HUES48 (cell line): ENCODE measurements at regions not wholly inside any gene's neighbourhood (a gene's known extent, or its start where the extent isn't known, plus 50 kb on each side); places are given as distances from the start of the nearest gene placed in this dataset.

ENCODE experiments used
- H3K27ac ChIP-seq: one replicate; pipeline ENCODE4 v1.7.0; 2013; ENCODE audit warnings: low read depth, low read length, inconsistent platforms
- H3K27me3 ChIP-seq: 2 replicates; pipeline ENCODE4 v1.6.1; 2013; ENCODE audit warnings: mild to moderate bottlenecking, low read length; ENCODE audit not compliant: control insufficient read depth, insufficient read depth
- H3K36me3 ChIP-seq: 2 replicates; pipeline ENCODE4 v1.6.1; 2013; ENCODE audit warnings: low read length; ENCODE audit not compliant: control insufficient read depth, insufficient read depth
- H3K4me1 ChIP-seq: 2 replicates; pipeline ENCODE4 v1.6.1; 2013; ENCODE audit warnings: mild to moderate bottlenecking, low read length; ENCODE audit not compliant: control insufficient read depth, insufficient read depth
- H3K4me3 ChIP-seq: 2 replicates; pipeline ENCODE4 v1.5.1; 2013; ENCODE audit warnings: mild to moderate bottlenecking, low read depth, low read length
- H3K9ac ChIP-seq: 2 replicates; pipeline ENCODE4 v1.6.1; 2013; ENCODE audit warnings: mild to moderate bottlenecking, low read depth, low read length, moderate library complexity
- H3K9me3 ChIP-seq: 2 replicates; pipeline ENCODE4 v1.6.1; 2013; ENCODE audit warnings: low read length; ENCODE audit not compliant: control insufficient read depth, insufficient read depth

GRCh38 chr22:49323751-49324415, 503.8 kb downstream of the BRD1 start:
- Histone ChIP-seq H3K4me3 (no peak overlapping the region), H3K9me3 (no peaks in the 10 kb centered on the region), H3K4me1 (no peaks in the 10 kb centered on the region), H3K36me3 (no peaks in the 10 kb centered on the region), H3K27me3 (no peaks in the 10 kb centered on the region), H3K9ac (no peak overlapping the region), H3K27ac (no peak overlapping the region)

- Histone ChIP-seq H3K27ac (no peak overlapping the region), H3K27me3 (no peaks in the 10 kb centered on the region), H3K9ac (no peak overlapping the region), H3K4me3 (no peak overlapping the region), H3K4me1 (no peaks in the 10 kb centered on the region), H3K9me3 (no peaks in the 10 kb centered on the region), H3K36me3 (no peaks in the 10 kb centered on the region)
Measured at GRCh38 chr22:49322861-49323622, 504.6 kb downstream of the BRD1 start.

- Histone ChIP-seq H3K4me3 (no peak overlapping the region), H3K9ac (no peak overlapping the region), H3K4me1 (no peaks in the 10 kb centered on the region), H3K27ac (no peak overlapping the region), H3K27me3 (no peaks in the 10 kb centered on the region), H3K36me3 (no peaks in the 10 kb centered on the region), H3K9me3 (no peaks in the 10 kb centered on the region)
Measured at GRCh38 chr22:49322231-49322630, 505.4 kb downstream of the BRD1 start.

- H3K9me3 ChIP-seq: no peaks in the 10 kb centered on the region
- no peak overlapping the region for H3K4me3 ChIP-seq
- no peak overlapping the region for H3K9ac ChIP-seq
- no peaks in the 10 kb centered on the region for H3K27me3 ChIP-seq
- no peak overlapping the region for H3K27ac ChIP-seq
- no peaks in the 10 kb centered on the region for H3K4me1 ChIP-seq
- H3K36me3 ChIP-seq: no peaks in the 10 kb centered on the region
Measured at GRCh38 chr22:49321477-49322055, 506.1 kb downstream of the BRD1 start.

- Histone ChIP-seq H3K4me3 (no peak overlapping the region), H3K27me3 (no peaks in the 10 kb centered on the region), H3K9ac (no peak overlapping the region), H3K9me3 (no peaks in the 10 kb centered on the region), H3K4me1 (no peaks in the 10 kb centered on the region), H3K27ac (no peak overlapping the region), H3K36me3 (no peaks in the 10 kb centered on the region)
Measured at GRCh38 chr22:49320714-49321476, 506.8 kb downstream of the BRD1 start.

GRCh38 chr22:49317369-49317768, 510.3 kb downstream of the BRD1 start:
- no peaks in the 10 kb centered on the region for H3K27me3 ChIP-seq
- H3K36me3 ChIP-seq: no peaks in the 10 kb centered on the region
- H3K4me1 ChIP-seq: no peaks in the 10 kb centered on the region
- no peak overlapping the region for H3K4me3 ChIP-seq
- H3K9ac ChIP-seq: no peak overlapping the region
- H3K27ac ChIP-seq: no peak overlapping the region
- H3K9me3 ChIP-seq: no peaks in the 10 kb centered on the region

GRCh38 chr22:49312601-49313000, 515.1 kb downstream of the BRD1 start:
- Histone ChIP-seq H3K36me3 (no peaks in the 10 kb centered on the region), H3K4me3 (no peak overlapping the region), H3K27ac (no peak overlapping the region), H3K27me3 (no peaks in the 10 kb centered on the region), H3K9ac (no peak overlapping the region), H3K9me3 (no peaks in the 10 kb centered on the region), H3K4me1 (no peaks in the 10 kb centered on the region)

- H3K4me3 ChIP-seq: no peak overlapping the region
- no peaks in the 10 kb centered on the region for H3K27me3 ChIP-seq
Measured at GRCh38 chr22:49310354-49310753, 517.3 kb downstream of the BRD1 start.

GRCh38 chr22:49308300-49308699, 519.4 kb downstream of the BRD1 start:
- H3K4me1 ChIP-seq: peaks cover 3% of the 10 kb centered on the region; the same call in 1 of the 2 replicates
- H3K36me3 ChIP-seq: no peaks in the 10 kb centered on the region

More at GRCh38 chr22:49310354-49310753, 517.3 kb downstream of the BRD1 start:
- H3K27ac ChIP-seq: no peak overlapping the region
- H3K9ac ChIP-seq: no peak overlapping the region
- no peaks in the 10 kb centered on the region for H3K9me3 ChIP-seq
- no peaks in the 10 kb centered on the region for H3K4me1 ChIP-seq
- H3K36me3 ChIP-seq: no peaks in the 10 kb centered on the region

GRCh38 chr22:49307870-49308269, 519.8 kb downstream of the BRD1 start:
- Histone ChIP-seq H3K4me1 (peaks cover 3% of the 10 kb centered on the region; the same call in 1 of the 2 replicates), H3K4me3 (no peak overlapping the region), H3K36me3 (no peaks in the 10 kb centered on the region), H3K27me3 (no peaks in the 10 kb centered on the region), H3K9me3 (no peaks in the 10 kb centered on the region), H3K9ac (no peak overlapping the region), H3K27ac (no peak overlapping the region)

More at GRCh38 chr22:49308300-49308699, 519.4 kb downstream of the BRD1 start:
- no peaks in the 10 kb centered on the region for H3K27me3 ChIP-seq
- H3K9me3 ChIP-seq: no peaks in the 10 kb centered on the region
- H3K9ac ChIP-seq: no peak overlapping the region
- H3K27ac ChIP-seq: no peak overlapping the region
- H3K4me3 ChIP-seq: no peak overlapping the region
